HepG2 (cell line): ENCODE measurements at regions not wholly inside any gene's neighbourhood (a gene's known extent, or its start where the extent isn't known, plus 50 kb on each side); places are given as distances from the start of the nearest gene placed in this dataset.

ENCODE experiments used
- BHLHE40 ChIP-seq: IDR thresholded peaks from 2 replicates; pipeline ENCODE4 v1.6.1; 2011; ENCODE audit warnings: low read length, improper control_type of control experiment
- CEBPB ChIP-seq: IDR thresholded peaks from 2 replicates; pipeline ENCODE4 v1.6.1; 2011; ENCODE audit warnings: low read depth, low read length, improper control_type of control experiment, borderline replicate concordance
- GTF2F1 ChIP-seq: fragments of 150-350 bp; IDR thresholded peaks from 2 replicates; pipeline ENCODE4 v1.6.1; 2014; ENCODE audit warnings: low read length
- IRX3 ChIP-seq: sonication (generic); formaldehyde crosslinking; IDR thresholded peaks from 2 replicates; pipeline ENCODE4 v1.8.1; 2023; ENCODE audit warnings: mild to moderate bottlenecking, low read depth, missing genetic modification reagents, borderline replicate concordance
- NR2C2 ChIP-seq: sonication (generic); formaldehyde crosslinking; IDR thresholded peaks from 2 replicates; pipeline ENCODE4 v1.4.0; 2020; ENCODE audit warnings: missing genetic modification reagents, mild to moderate bottlenecking, moderate library complexity, borderline replicate concordance
- POLR2AphosphoS2 ChIP-seq: IDR thresholded peaks from 2 replicates; pipeline ENCODE4 v1.6.1; 2011; ENCODE audit warnings: low read depth, low read length, improper control_type of control experiment
- SMARCC2 ChIP-seq: fragments of 450-650 bp; IDR thresholded peaks from 2 replicates; pipeline ENCODE4 v1.6.1; 2017; ENCODE audit warnings: antibody characterized with exemption, mild to moderate bottlenecking
- ZNF329 ChIP-seq: sonication (generic); formaldehyde crosslinking; IDR thresholded peaks from 2 replicates; pipeline ENCODE4 v1.9.0; 2021; ENCODE audit warnings: low read depth, mild to moderate bottlenecking, missing genetic modification reagents

- TF ChIP-seq CEBPB (no peak), SMARCC2 (no peak), ZNF329 (CRISPR knock-in tag) (no peak), POLR2AphosphoS2 (no peak), BHLHE40 (no peak), NR2C2 (no peak), IRX3 (CRISPR knock-in tag) (no peak), GTF2F1 (no peak)
Observed at GRCh38 chr13:22032905-22033304, 362.0 kb downstream of the FGF9 start.
